Sigmoid colon (tissue), 6 donors: ENCODE measurements at regions not wholly inside any gene's neighbourhood (a gene's known extent, or its start where the extent isn't known, plus 50 kb on each side); places are given as distances from the start of the nearest gene placed in this dataset.

Experiments
- DNase-seq: peaks from one replicate; pipeline ENCODE4 v3.0.0-alpha.2; 2019
- H3K27ac ChIP-seq, 4 donors: fragments of 200-600 bp; sonication (generic); one replicate each; pipeline ENCODE4 v1.5.1; 2016 to 2019; ENCODE audit warnings: mild to moderate bottlenecking in 1 of 4
- H3K27me3 ChIP-seq, 3 donors: fragments of 200-600 bp; sonication (generic); one replicate each; pipeline ENCODE4 v1.5.1; 2019; ENCODE audit warnings: mild to moderate bottlenecking in 1 of 3
- H3K36me3 ChIP-seq, 4 donors: fragments of 200-600 bp; sonication (generic); one replicate each; pipeline ENCODE4 v1.5.1; 2016 to 2019
- H3K4me1 ChIP-seq, 4 donors: fragments of 200-600 bp; sonication (generic); one replicate each; pipeline ENCODE4 v1.5.1; 2017 to 2019
- H3K4me3 ChIP-seq, 4 donors: fragments of 200-600 bp; sonication (generic); one replicate each; pipeline ENCODE4 v1.5.1; 2017 to 2019; ENCODE audit warnings: mild to moderate bottlenecking in 2 of 4, moderate library complexity in 1 of 4
- H3K9me3 ChIP-seq, 4 donors: fragments of 200-600 bp in 3 of 4; sonication (generic) in 3 of 4; one replicate each; pipeline versions ENCODE4 v1.5.1 to v1.6.1; 2013 to 2019
- EP300 ChIP-seq, 4 donors: sonication (generic); formaldehyde crosslinking; IDR thresholded peaks; one replicate each; pipeline ENCODE4 v1.6.1; 2017; ENCODE audit warnings: antibody characterized with exemption in 4 of 4
- POLR2A ChIP-seq, 2 donors: fragments of 450-650 bp; IDR thresholded peaks; one replicate each; pipeline ENCODE4 v1.6.1; 2016; ENCODE audit warnings: antibody characterized with exemption in 2 of 2, mild to moderate bottlenecking in 2 of 2, moderate library complexity in 2 of 2
- POLR2AphosphoS5 ChIP-seq, 4 donors: sonication (generic); formaldehyde crosslinking; IDR thresholded peaks; one replicate each; pipeline ENCODE4 v1.6.1; 2017; ENCODE audit warnings: antibody characterized with exemption in 4 of 4
- WGBS, 2 donors: extraction: QIAGEN DNeasy Blood & Tissue Kit; methylation state at CpG; one replicate each; pipeline ENCODE4 v1.1.7; 2013; 5-methylcytosine and 5-hydroxymethylcytosine counted together
- intact Hi-C: fragments of 100-400 bp; cut with DNase I; formaldehyde crosslinking; loops from one replicate; pipeline ENCODE4 v1.15.1; 2023
- TF ChIP-seq, protein P1 (sequence below), 4 experiments: fragments of 450-650 bp in 3 of 4; fragments of 200-600 bp in 1 of 4; IDR thresholded peaks; one replicate each; pipeline ENCODE4 v1.5.1; 2016 to 2019; ENCODE audit warnings: antibody characterized with exemption in 4 of 4, mild to moderate bottlenecking in 3 of 4, moderate library complexity in 2 of 4
- donor health status: healthy with polysubstance abuse.
- donor health status: healthy.

DNA sequence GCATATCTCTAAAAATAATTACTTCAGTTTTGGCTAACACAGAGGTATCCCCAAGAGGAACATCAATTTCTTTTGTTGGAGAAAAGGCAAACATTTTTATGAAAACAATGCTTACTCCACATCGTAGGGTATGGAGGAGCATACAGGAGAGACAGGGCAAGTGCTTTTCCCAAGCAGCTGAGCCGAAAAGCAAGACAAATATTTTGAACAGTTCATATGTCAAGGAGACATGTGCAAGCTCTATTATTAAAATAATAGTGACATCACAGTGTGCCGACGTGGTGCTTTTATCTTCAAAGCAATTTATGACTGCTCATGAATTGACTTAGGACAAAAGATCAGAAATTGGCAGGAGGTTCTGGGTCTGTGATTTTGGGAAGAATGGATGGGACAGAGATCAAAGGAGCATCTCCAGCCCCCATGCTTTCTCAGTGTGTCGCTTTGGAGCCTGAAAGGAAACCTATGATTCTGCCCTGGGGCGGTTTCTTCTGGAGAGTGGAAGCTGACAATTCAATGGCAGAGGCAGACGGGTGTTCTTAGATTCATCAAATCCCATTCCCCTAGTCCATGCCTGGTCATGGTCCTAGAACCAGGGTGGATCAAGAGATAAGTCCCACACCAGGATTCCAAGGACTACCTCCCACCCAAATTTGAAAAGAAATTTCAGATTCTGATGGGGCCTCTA lies 97.1 kb downstream of the JCAD start:
- Histone ChIP-seq H3K27ac (no peak overlapping the region), H3K27me3 (no peaks in the 10 kb centered on the region), H3K4me3 (no peak overlapping the region), H3K36me3 (no peaks in the 10 kb centered on the region), H3K9me3 (no peaks in the 10 kb centered on the region), H3K4me1 (no peaks in the 10 kb centered on the region)
- DNase-seq = no peak
- WGBS, 2 donors = 65 to 75% methylated on average over 7 of the region's 7 CpGs
- intact Hi-C loops = no loop called here
- TF ChIP-seq POLR2AphosphoS5 (IDR thresholded peaks at IDR 0.05) (no peak), POLR2A (IDR thresholded peaks at IDR 0.05) (no peak), EP300 (IDR thresholded peaks at IDR 0.05) (no peak)
- TF ChIP-seq, protein P1, sequence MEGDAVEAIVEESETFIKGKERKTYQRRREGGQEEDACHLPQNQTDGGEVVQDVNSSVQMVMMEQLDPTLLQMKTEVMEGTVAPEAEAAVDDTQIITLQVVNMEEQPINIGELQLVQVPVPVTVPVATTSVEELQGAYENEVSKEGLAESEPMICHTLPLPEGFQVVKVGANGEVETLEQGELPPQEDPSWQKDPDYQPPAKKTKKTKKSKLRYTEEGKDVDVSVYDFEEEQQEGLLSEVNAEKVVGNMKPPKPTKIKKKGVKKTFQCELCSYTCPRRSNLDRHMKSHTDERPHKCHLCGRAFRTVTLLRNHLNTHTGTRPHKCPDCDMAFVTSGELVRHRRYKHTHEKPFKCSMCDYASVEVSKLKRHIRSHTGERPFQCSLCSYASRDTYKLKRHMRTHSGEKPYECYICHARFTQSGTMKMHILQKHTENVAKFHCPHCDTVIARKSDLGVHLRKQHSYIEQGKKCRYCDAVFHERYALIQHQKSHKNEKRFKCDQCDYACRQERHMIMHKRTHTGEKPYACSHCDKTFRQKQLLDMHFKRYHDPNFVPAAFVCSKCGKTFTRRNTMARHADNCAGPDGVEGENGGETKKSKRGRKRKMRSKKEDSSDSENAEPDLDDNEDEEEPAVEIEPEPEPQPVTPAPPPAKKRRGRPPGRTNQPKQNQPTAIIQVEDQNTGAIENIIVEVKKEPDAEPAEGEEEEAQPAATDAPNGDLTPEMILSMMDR (IDR thresholded peaks at IDR 0.05) = no peak

DNA sequence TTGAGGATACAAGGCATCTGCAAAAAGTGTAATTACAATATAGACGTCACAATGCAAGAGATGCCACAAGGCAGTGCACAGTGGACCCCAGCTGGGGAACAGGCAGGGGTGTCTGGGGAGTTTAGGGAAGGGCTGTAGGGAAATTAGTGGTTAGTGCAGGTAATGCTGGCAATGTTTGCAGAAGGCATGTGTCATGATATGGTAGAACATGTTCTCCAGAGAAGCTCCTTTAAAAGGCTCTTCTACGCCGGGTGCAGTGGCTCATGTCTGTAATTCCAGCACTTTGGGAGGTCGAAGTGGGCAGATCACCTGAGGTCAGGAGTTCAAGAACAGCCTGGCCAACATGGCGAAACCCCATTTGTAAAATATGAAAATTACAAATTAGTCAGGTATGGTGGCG lies 98.0 kb downstream of the JCAD start:
- WGBS, 2 donors = 88 to 96% methylated on average over 6 of the region's 6 CpGs
- no peaks in the 10 kb centered on the region for H3K36me3 ChIP-seq

DNA sequence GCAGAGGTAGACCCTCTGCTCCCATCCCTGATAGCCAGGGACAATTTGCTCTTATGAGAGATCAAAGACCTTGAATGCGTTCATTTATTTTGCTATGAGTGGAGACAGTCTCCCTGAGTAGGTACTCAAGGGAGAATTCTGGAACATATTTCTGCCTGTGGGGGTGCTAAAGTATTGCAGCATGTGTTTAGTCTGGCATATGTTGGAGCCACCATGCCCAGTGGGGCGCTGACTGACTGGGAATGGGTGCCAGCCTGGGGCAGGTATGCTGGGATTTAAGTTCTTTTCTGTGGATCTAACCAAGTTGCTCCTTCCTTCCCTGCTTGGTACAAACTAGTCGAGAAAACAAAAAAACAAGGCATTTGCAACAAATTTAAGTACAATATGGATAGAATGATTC lies 99.1 kb downstream of the JCAD start:
- TF ChIP-seq EP300 (IDR thresholded peaks at IDR 0.05) = no peak
- TF ChIP-seq, protein P1 (IDR thresholded peaks at IDR 0.05) = no peak
- no peak for TF ChIP-seq POLR2A (IDR thresholded peaks at IDR 0.05)
- TF ChIP-seq POLR2AphosphoS5 (IDR thresholded peaks at IDR 0.05) = no peak
- no peaks in the 10 kb centered on the region for H3K27me3 ChIP-seq
- H3K27ac ChIP-seq = no peak overlapping the region
- no peaks in the 10 kb centered on the region for H3K36me3 ChIP-seq
- intact Hi-C loops = no loop called here
- no peaks in the 10 kb centered on the region for H3K9me3 ChIP-seq
- H3K4me3 ChIP-seq = no peak overlapping the region
- DNase-seq = no peak
- no peaks in the 10 kb centered on the region for H3K4me1 ChIP-seq
- WGBS, 2 donors = 78 to 88% methylated on average over 3 of the region's 3 CpGs

More for the DNA sequence above, 98.0 kb downstream of the JCAD start:
- Histone ChIP-seq H3K27me3 (no peaks in the 10 kb centered on the region), H3K27ac (no peak overlapping the region), H3K4me3 (no peak overlapping the region), H3K4me1 (no peaks in the 10 kb centered on the region), H3K9me3 (no peaks in the 10 kb centered on the region)
- intact Hi-C loops = no loop called here
- TF ChIP-seq EP300 (IDR thresholded peaks at IDR 0.05) = no peak
- no peak for TF ChIP-seq POLR2A (IDR thresholded peaks at IDR 0.05)
- TF ChIP-seq, protein P1 (IDR thresholded peaks at IDR 0.05) = no peak
- no peak for TF ChIP-seq POLR2AphosphoS5 (IDR thresholded peaks at IDR 0.05)
- no peak for DNase-seq

DNA sequence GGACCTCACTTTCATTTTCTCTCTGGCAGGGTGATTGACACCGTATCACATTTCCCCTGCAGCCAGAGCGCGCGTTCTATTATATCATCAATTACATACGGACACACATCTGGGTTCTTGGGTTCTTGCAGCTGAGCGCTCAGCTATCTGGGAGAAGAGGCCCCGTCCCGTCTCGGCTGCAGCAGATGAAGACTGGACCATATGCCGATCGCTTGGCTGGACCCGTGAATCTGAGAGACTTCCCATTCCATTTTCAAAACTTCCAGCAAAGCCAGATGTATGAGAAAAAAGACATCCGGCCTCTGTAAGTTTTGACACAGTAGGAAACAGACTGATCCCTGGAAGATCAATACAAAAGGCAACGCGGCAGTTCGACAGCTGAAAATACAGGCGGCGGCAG lies 99.8 kb downstream of the JCAD start:
- WGBS, 2 donors = 82 to 89% methylated on average over 18 of the region's 18 CpGs
- DNase-seq = no peak
- Histone ChIP-seq H3K4me1 (no peaks in the 10 kb centered on the region), H3K27me3 (no peaks in the 10 kb centered on the region), H3K36me3 (no peaks in the 10 kb centered on the region), H3K9me3 (no peaks in the 10 kb centered on the region), H3K4me3 (no peak overlapping the region), H3K27ac (no peak overlapping the region)
- no peak for TF ChIP-seq EP300 (IDR thresholded peaks at IDR 0.05)
- TF ChIP-seq, protein P1 (IDR thresholded peaks at IDR 0.05) = no peak
- TF ChIP-seq POLR2A (IDR thresholded peaks at IDR 0.05) = no peak
- TF ChIP-seq POLR2AphosphoS5 (IDR thresholded peaks at IDR 0.05) = no peak
- intact Hi-C loops = no loop called here

DNA sequence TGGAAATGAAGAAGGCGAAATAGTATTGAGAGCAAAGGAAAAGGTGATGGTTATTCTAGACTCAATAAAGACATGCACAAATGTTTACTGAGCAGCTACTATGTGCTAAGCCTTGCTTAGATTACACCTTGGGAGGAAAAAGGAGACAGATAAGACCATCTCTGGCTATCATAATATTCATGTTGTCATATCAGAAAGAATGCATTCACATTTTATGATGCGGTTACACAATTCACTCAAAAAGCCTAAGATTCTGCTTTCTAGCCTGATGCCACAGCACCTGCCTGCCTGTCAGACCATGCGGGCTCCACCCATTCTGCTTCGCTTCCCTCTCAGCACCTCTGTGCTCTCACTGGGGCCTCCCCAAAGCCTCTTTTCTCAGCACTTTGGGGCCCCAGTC lies 100.9 kb downstream of the JCAD start:
- TF ChIP-seq POLR2A (IDR thresholded peaks at IDR 0.05) (no peak), EP300 (IDR thresholded peaks at IDR 0.05) (no peak), POLR2AphosphoS5 (IDR thresholded peaks at IDR 0.05) (no peak)
- TF ChIP-seq, protein P1 (IDR thresholded peaks at IDR 0.05) = no peak
- Histone ChIP-seq H3K4me1 (no peaks in the 10 kb centered on the region), H3K27ac (peak overlapping the region in 1 of 4 donors; percentile 74), H3K36me3 (no peaks in the 10 kb centered on the region), H3K9me3 (no peaks in the 10 kb centered on the region), H3K4me3 (no peak overlapping the region), H3K27me3 (no peaks in the 10 kb centered on the region)
- intact Hi-C loops = no loop called here
- no peak for DNase-seq
- 90 to 94% methylated on average over 4 of the region's 4 CpGs for WGBS, 2 donors
